MCF 10A (cell line): ENCODE measurements at regions not wholly inside any gene's neighbourhood (a gene's known extent, or its start where the extent isn't known, plus 50 kb on each side); places are given as distances from the start of the nearest gene placed in this dataset.

Experiments
- BruUV-seq: library from RNA; stranded (reverse); fragments of 400-500 nt; replicated peaks from 2 replicates; lab custom pipeline; 2021; lab: Mats Ljungman, UMichigan
- CTCF ChIA-PET: fragments of 300-600 bp; sonication (Branson Sonifier 250); formaldehyde crosslinking; extraction: SDS; loops from one replicate; lab custom pipeline; 2021; ENCODE audit warnings: antibody characterized with exemption, inconsistent platforms; lab: Yijun Ruan, JAX
- POLR2A ChIA-PET: fragments of 300-600, 350-650 bp; sonication (Branson Sonifier 250); formaldehyde crosslinking; extraction: SDS; loops from one replicate; lab custom pipeline; 2020; ENCODE audit warnings: antibody characterized with exemption, inconsistent platforms; lab: Yijun Ruan, JAX
- DNase-seq: peaks from one replicate; pipeline ENCODE4 v3.0.0-alpha.2; 2018; ENCODE audit not compliant: unreplicated experiment
- H3K27ac Mint-ChIP-seq: one replicate; pipeline ENCODE4 v1.8.0; 2022; ENCODE audit warnings: mild to moderate bottlenecking, low read depth, mixed read lengths; ENCODE audit not compliant: unreplicated experiment
- H3K27me3 Mint-ChIP-seq: one replicate; pipeline ENCODE4 v1.8.0; 2022; ENCODE audit warnings: mixed read lengths; ENCODE audit not compliant: insufficient read depth, unreplicated experiment
- H3K36me3 Mint-ChIP-seq: one replicate; pipeline ENCODE4 v1.8.0; 2022; ENCODE audit warnings: mild to moderate bottlenecking, moderate library complexity, mixed read lengths; ENCODE audit not compliant: insufficient read depth, unreplicated experiment
- H3K4me1 Mint-ChIP-seq: one replicate; pipeline ENCODE4 v1.8.0; 2022; ENCODE audit warnings: mixed read lengths; ENCODE audit not compliant: insufficient read depth, unreplicated experiment
- H3K4me3 Mint-ChIP-seq: one replicate; pipeline ENCODE4 v1.8.0; 2022; ENCODE audit warnings: mild to moderate bottlenecking, moderate library complexity, mixed read lengths; ENCODE audit not compliant: unreplicated experiment
- H3K9me3 Mint-ChIP-seq: one replicate; pipeline ENCODE4 v1.8.0; 2022; ENCODE audit warnings: mixed read lengths; ENCODE audit not compliant: unreplicated experiment
- intact Hi-C: fragments of 100-400 bp; cut with micrococcal nuclease; formaldehyde crosslinking; loops from 2 replicates; pipeline ENCODE4 v1.14.1; 2022
- TF ChIP-seq, protein P1 (sequence below): fragments of 200-600 bp; IDR thresholded peaks from one replicate; pipeline ENCODE4 v1.8.0; 2022; ENCODE audit warnings: antibody characterized with exemption, mild to moderate bottlenecking; ENCODE audit not compliant: unreplicated experiment

DNA sequence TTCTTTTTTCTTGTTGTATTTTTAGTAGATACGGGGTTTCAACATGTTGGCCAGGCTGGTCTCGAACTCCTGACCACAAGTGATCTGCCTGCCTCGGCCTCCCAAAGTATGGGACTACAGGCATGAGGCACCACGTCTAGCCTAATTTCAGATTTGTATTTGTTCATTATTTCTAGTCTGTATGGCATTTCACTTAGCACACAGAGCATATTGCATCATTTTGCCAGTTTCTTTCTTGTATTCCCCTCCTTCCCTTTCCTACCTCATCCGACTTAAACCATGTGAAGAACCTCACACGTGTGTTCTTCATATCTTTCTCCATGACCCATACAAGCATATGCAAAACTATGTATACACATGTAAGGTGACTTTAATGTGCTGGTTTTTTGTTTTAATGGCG lies 470.0 kb downstream of the CBLN4 start:
- ChIA-PET POLR2A (no interaction called here), CTCF (no interaction called here)
- H3K27me3 Mint-ChIP-seq, result no peaks in the 10 kb centered on the region
- no peak overlapping the region for H3K27ac Mint-ChIP-seq
- DNase-seq, result no peak
- BruUV-seq, result no TSS peak
- intact Hi-C loops, result no loop called here
- TF ChIP-seq, protein P1, sequence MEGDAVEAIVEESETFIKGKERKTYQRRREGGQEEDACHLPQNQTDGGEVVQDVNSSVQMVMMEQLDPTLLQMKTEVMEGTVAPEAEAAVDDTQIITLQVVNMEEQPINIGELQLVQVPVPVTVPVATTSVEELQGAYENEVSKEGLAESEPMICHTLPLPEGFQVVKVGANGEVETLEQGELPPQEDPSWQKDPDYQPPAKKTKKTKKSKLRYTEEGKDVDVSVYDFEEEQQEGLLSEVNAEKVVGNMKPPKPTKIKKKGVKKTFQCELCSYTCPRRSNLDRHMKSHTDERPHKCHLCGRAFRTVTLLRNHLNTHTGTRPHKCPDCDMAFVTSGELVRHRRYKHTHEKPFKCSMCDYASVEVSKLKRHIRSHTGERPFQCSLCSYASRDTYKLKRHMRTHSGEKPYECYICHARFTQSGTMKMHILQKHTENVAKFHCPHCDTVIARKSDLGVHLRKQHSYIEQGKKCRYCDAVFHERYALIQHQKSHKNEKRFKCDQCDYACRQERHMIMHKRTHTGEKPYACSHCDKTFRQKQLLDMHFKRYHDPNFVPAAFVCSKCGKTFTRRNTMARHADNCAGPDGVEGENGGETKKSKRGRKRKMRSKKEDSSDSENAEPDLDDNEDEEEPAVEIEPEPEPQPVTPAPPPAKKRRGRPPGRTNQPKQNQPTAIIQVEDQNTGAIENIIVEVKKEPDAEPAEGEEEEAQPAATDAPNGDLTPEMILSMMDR, result no peak
- peaks cover 14% of the 10 kb centered on the region for H3K4me1 Mint-ChIP-seq
- peaks cover 25% of the 10 kb centered on the region for H3K9me3 Mint-ChIP-seq
- H3K4me3 Mint-ChIP-seq, result no peak overlapping the region
- H3K36me3 Mint-ChIP-seq, result no peaks in the 10 kb centered on the region

DNA sequence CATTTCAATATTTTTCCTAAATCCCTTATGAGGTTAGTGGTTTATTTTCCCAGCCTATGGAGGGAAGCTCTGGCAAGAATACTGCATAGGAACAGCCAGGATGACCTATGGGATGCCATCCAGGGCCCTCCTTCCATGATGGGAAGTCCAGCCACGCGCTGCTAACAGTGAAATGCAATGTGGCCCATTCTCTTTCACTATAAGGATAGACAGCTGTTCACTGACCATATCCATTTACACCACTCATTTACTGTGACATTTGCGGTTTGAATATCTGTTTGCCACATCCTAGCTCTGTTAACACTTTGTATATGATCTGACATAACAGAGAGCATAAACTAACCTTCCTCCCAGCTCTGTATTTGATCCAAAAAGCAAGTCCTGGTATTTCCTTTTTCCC lies 471.7 kb downstream of the CBLN4 start:
- intact Hi-C loops, result no loop called here
- no peak for DNase-seq
- BruUV-seq, result no TSS peak

DNA sequence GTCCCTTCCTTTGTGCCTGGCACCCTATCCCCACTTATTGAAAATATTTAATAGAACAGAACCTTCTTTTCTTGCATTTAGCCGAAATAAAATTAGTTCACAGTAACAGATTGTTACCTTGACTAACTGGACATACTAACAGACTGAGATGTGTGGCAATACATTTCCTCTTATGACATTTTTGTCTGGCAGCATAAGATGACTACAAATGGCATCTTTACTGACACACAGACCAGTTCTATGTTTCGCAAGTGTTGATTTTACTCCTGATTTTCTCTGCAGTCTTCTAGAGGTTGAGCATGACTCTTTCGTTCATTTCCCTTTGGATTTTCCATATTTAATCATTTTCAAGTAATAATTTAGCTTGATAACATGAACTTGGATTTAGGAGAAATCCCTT lies 474.6 kb downstream of the CBLN4 start:
- H3K27ac Mint-ChIP-seq, result no peak overlapping the region
- H3K27me3 Mint-ChIP-seq, result no peaks in the 10 kb centered on the region
- ChIA-PET POLR2A (no interaction called here), CTCF (interaction anchor here (1.0 kb wide), 1 partner anchor 640 kb away, joined by 3 read pairs; no protein-coding TSS in a partner anchor)
- intact Hi-C loops, result no loop called here
- H3K9me3 Mint-ChIP-seq, result peaks cover 13% of the 10 kb centered on the region
- no TSS peak for BruUV-seq
- H3K36me3 Mint-ChIP-seq, result no peaks in the 10 kb centered on the region
- no peaks in the 10 kb centered on the region for H3K4me1 Mint-ChIP-seq
- H3K4me3 Mint-ChIP-seq, result no peak overlapping the region
- no peak for DNase-seq
- TF ChIP-seq, protein P1, result no peak

More for the DNA sequence above, 471.7 kb downstream of the CBLN4 start:
- TF ChIP-seq, protein P1, result no peak
- no peaks in the 10 kb centered on the region for H3K36me3 Mint-ChIP-seq
- no peak overlapping the region for H3K27ac Mint-ChIP-seq
- ChIA-PET CTCF (interaction anchor here (0.7 kb wide), 1 partner anchor 43 kb away, joined by 3 read pairs; no protein-coding TSS in a partner anchor), POLR2A (no interaction called here)
- H3K9me3 Mint-ChIP-seq, result peaks cover 25% of the 10 kb centered on the region
- no peaks in the 10 kb centered on the region for H3K27me3 Mint-ChIP-seq
- H3K4me3 Mint-ChIP-seq, result no peak overlapping the region
- peaks cover 4% of the 10 kb centered on the region for H3K4me1 Mint-ChIP-seq

DNA sequence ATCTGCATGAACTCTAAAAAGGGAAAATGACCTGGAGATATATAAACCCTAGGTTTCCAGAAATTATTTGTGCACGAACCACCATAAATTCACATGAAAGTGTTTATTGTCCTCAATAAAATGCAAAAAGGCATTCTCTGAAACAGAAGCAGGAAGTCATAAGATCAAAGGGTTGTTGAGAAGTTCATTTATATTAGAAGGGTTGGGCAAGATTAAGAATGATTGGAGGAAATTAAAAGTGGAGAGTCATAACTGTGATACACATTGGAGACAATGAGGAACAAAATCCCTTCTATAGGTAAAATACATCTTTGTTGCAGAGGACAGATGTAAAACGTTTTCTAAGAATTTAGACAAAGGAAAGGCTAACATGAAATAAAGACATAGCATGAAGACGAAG lies 476.8 kb downstream of the CBLN4 start:
- no peak overlapping the region for H3K4me3 Mint-ChIP-seq
- CTCF ChIA-PET, result no interaction called here
- BruUV-seq, result no TSS peak
- H3K27me3 Mint-ChIP-seq, result no peaks in the 10 kb centered on the region
- no peak overlapping the region for H3K27ac Mint-ChIP-seq
- intact Hi-C loops, result no loop called here
- H3K36me3 Mint-ChIP-seq, result no peaks in the 10 kb centered on the region
- no peaks in the 10 kb centered on the region for H3K9me3 Mint-ChIP-seq
- POLR2A ChIA-PET, result no interaction called here
- DNase-seq, result no peak
- H3K4me1 Mint-ChIP-seq, result no peaks in the 10 kb centered on the region
- TF ChIP-seq, protein P1, result no peak
